ENCODE measurements at regions not wholly inside any gene's neighbourhood (a gene's known extent, or its start where the extent isn't known, plus 50 kb on each side); places are given as distances from the start of the nearest gene placed in this dataset.

- TF ChIP-seq, protein P1, sequence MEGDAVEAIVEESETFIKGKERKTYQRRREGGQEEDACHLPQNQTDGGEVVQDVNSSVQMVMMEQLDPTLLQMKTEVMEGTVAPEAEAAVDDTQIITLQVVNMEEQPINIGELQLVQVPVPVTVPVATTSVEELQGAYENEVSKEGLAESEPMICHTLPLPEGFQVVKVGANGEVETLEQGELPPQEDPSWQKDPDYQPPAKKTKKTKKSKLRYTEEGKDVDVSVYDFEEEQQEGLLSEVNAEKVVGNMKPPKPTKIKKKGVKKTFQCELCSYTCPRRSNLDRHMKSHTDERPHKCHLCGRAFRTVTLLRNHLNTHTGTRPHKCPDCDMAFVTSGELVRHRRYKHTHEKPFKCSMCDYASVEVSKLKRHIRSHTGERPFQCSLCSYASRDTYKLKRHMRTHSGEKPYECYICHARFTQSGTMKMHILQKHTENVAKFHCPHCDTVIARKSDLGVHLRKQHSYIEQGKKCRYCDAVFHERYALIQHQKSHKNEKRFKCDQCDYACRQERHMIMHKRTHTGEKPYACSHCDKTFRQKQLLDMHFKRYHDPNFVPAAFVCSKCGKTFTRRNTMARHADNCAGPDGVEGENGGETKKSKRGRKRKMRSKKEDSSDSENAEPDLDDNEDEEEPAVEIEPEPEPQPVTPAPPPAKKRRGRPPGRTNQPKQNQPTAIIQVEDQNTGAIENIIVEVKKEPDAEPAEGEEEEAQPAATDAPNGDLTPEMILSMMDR (IDR thresholded peaks at IDR 0.05; ENCODE audit: low read depth, low read length, poor library complexity, severe bottlenecking) = no peak
- no peak for TF ChIP-seq EZH2phosphoT487 (IDR thresholded peaks at IDR 0.05; ENCODE audit: borderline replicate concordance, low read length)
Measured at GRCh38 chr20:6410721-6411120, 287.9 kb upstream of the FERMT1 start.
